ENCODE measurements at regions not wholly inside any gene's neighbourhood (a gene's known extent, or its start where the extent isn't known, plus 50 kb on each side); places are given as distances from the start of the nearest gene placed in this dataset.

DNA sequence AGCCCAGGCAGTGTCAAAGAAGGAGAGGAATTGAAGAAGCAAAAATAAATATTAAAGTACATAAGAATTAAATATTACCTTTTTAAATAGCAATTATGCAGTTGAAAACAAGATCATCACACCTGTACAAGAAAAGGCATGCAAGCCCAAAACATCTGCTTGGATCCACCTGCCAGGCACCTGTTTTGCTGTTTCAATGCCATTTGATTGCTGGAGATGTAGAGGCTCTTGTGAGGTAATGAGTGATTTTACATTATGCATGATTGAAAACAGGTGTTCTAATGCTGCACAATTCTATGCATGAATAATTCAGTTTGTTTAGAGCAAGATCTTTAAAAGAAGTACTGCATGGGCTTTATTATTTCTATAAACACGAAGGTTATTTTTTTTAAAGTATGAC, 700.6 kb upstream of the ZEB2 start:
- Histone ChIP-seq H3K27ac (no peak overlapping the region), H3K27me3 (no peaks in the 10 kb centered on the region), H3K9me3 (no peaks in the 10 kb centered on the region), H3K4me1 (no peaks in the 10 kb centered on the region), H3K36me3 (no peaks in the 10 kb centered on the region), H3K4me3 (no peak overlapping the region)
- TF ChIP-seq POLR2A (IDR thresholded peaks at IDR 0.05) = no peak
- TF ChIP-seq, protein P1, sequence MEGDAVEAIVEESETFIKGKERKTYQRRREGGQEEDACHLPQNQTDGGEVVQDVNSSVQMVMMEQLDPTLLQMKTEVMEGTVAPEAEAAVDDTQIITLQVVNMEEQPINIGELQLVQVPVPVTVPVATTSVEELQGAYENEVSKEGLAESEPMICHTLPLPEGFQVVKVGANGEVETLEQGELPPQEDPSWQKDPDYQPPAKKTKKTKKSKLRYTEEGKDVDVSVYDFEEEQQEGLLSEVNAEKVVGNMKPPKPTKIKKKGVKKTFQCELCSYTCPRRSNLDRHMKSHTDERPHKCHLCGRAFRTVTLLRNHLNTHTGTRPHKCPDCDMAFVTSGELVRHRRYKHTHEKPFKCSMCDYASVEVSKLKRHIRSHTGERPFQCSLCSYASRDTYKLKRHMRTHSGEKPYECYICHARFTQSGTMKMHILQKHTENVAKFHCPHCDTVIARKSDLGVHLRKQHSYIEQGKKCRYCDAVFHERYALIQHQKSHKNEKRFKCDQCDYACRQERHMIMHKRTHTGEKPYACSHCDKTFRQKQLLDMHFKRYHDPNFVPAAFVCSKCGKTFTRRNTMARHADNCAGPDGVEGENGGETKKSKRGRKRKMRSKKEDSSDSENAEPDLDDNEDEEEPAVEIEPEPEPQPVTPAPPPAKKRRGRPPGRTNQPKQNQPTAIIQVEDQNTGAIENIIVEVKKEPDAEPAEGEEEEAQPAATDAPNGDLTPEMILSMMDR (IDR thresholded peaks at IDR 0.05) = no peak
- no peak for TF ChIP-seq POLR2AphosphoS5 (IDR thresholded peaks at IDR 0.05)
- intact Hi-C loops (cut with DNase I; ENCODE audit: low total_unique reads) = no loop called here
- no peak for DNase-seq (ENCODE audit: low spot score in 2 of 2)

DNA sequence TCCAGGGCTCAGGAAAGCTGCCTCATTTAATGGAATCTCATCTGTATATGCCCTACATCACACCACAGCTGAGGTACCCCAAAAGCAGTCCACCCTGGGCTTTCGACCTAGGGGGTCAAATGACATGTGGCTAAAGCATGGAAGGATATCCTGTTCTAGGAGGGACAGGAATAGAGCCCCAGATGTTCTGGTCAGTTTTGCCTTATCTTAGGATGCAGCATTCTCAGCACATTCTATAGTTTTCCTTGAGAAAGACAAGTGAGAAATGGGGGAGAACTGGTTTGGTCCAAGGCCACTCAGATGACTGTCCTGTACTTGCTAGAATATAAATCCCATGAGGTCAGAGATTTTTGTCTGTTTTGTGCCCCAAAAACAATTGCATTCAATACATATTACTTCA, 688.0 kb upstream of the ZEB2 start:
- H3K4me3 ChIP-seq = no peak overlapping the region
- H3K27ac ChIP-seq = no peak overlapping the region
- DNase-seq (ENCODE audit: low spot score in 2 of 2) = no peak
- no peaks in the 10 kb centered on the region for H3K27me3 ChIP-seq
- TF ChIP-seq, protein P1 (IDR thresholded peaks at IDR 0.05) = no peak
- TF ChIP-seq POLR2A (IDR thresholded peaks at IDR 0.05) = no peak
- no peak for TF ChIP-seq POLR2AphosphoS5 (IDR thresholded peaks at IDR 0.05)
- intact Hi-C loops (cut with DNase I; ENCODE audit: low total_unique reads) = no loop called here
- no peaks in the 10 kb centered on the region for H3K36me3 ChIP-seq
- peaks cover 0 to 8% of the 10 kb centered on the region in 2 donors for H3K9me3 ChIP-seq
- no peaks in the 10 kb centered on the region for H3K4me1 ChIP-seq

DNA sequence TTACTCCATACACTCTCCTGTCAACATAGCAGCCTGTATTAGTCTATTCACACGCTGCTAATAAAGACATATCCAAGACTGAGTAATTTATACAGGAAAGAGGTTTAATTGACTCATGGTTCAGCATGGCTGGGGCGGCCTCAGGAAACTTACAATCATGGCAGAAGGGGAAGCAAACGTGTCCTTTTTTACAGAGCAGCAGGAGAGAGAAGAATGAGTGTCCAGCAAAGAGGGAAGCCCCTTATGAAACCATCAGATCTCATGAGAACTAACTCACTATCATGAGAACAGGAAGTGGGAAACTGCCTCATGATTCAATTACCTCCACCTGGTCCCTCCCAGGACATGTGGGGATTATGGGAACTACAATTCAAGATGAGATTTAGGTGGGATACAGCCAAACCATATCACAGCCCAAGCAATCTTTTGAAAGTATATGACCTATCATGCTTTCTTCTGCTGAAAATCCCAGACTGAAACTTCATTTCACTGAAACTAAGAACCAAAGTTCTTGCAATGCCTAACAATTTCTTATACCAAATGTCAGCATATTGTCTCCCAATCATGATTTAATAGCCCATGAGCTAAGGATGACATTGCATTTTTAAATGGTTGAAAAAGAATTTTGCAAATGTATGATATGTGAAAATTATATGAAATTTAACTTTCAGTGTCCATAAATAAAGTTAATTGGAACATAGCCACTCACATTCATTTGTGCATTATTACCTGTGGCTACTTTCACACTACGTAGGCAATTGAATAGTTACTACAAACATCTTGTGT, 686.8 kb upstream of the ZEB2 start:
- H3K9me3 ChIP-seq = peaks cover 0 to 8% of the 10 kb centered on the region in 2 donors
- intact Hi-C loops (cut with DNase I; ENCODE audit: low total_unique reads) = no loop called here
- no peak overlapping the region for H3K4me3 ChIP-seq

GRCh38 chr2:145203891-145204290, 684.0 kb upstream of the ZEB2 start:
- Histone ChIP-seq H3K4me3 (no peak overlapping the region), H3K36me3 (no peaks in the 10 kb centered on the region), H3K4me1 (no peaks in the 10 kb centered on the region), H3K27ac (no peak overlapping the region), H3K27me3 (no peaks in the 10 kb centered on the region), H3K9me3 (no peaks in the 10 kb centered on the region)
- no peak for DNase-seq (ENCODE audit: low spot score in 2 of 2)
- no peak for TF ChIP-seq POLR2AphosphoS5 (IDR thresholded peaks at IDR 0.05)
- TF ChIP-seq, protein P1 (IDR thresholded peaks at IDR 0.05) = no peak
- no peak for TF ChIP-seq POLR2A (IDR thresholded peaks at IDR 0.05)
- intact Hi-C loops (cut with DNase I; ENCODE audit: low total_unique reads) = no loop called here

More for the DNA sequence above, 686.8 kb upstream of the ZEB2 start:
- no peaks in the 10 kb centered on the region for H3K27me3 ChIP-seq
- H3K27ac ChIP-seq = no peak overlapping the region
- H3K4me1 ChIP-seq = no peaks in the 10 kb centered on the region
- H3K36me3 ChIP-seq = no peaks in the 10 kb centered on the region
- DNase-seq (ENCODE audit: low spot score in 2 of 2) = no peak
- no peak for TF ChIP-seq POLR2AphosphoS5 (IDR thresholded peaks at IDR 0.05)
- TF ChIP-seq POLR2A (IDR thresholded peaks at IDR 0.05) = no peak
- TF ChIP-seq, protein P1 (IDR thresholded peaks at IDR 0.05) = no peak

GRCh38 chr2:145199827-145200706, 680.1 kb upstream of the ZEB2 start:
- Histone ChIP-seq H3K36me3 (no peaks in the 10 kb centered on the region), H3K4me1 (no peaks in the 10 kb centered on the region), H3K9me3 (no peaks in the 10 kb centered on the region), H3K27me3 (no peaks in the 10 kb centered on the region), H3K27ac (no peak overlapping the region), H3K4me3 (no peak overlapping the region)
- TF ChIP-seq, protein P1 (IDR thresholded peaks at IDR 0.05) = no peak
- TF ChIP-seq POLR2AphosphoS5 (IDR thresholded peaks at IDR 0.05) = no peak
- no peak for TF ChIP-seq POLR2A (IDR thresholded peaks at IDR 0.05)
- intact Hi-C loops (cut with DNase I; ENCODE audit: low total_unique reads) = no loop called here
- DNase-seq (ENCODE audit: low spot score in 2 of 2) = peak in 1 of 2 donors; percentile 42
